ENCODE measurements at regions not wholly inside any gene's neighbourhood (a gene's known extent, or its start where the extent isn't known, plus 50 kb on each side); places are given as distances from the start of the nearest gene placed in this dataset.

DNA sequence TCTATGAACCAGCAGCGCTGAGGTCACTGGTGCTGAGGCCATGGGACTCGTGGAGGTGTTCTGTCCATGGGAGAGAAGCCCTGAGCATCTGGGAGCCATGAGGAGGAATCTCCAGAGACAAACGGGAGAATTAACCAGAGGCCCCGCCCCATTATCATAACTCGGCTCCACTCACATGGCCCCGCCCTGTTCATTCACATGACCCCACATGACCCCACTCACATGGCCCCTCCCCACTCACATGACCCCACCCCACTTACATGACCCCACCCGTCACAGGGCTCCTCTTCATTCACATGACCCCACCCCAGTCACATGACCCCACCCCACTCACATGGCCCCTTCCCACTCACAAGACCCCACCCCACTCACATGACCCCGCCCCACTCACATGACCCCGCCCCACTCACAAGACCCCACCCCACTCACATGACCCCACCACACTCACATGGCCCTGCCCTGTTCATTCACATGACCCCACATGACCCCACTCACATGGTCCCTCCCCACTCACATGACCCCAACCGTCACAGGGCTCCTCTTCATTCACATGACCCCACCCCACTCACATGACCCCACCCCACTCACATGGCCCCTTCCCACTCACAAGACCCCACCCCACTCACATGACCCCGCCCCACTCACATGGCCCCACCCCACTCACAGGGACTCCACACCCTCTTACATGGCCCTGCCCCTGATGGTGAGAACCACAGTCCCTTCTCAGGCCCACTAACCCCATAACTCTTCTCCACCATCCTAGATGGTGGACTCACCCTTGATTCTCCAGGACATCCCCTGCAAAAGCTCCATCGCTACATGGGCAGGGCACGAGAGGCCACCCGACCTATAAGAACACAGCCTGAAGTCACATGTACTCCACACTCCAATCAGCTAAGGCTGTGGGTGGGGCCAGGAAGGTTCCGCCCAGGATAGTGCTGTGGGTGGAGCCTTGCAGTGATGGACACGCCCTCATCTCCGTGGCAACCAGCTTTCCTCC lies 151.1 kb upstream of the SFSWAP start:
- TF ChIP-seq, protein P1, sequence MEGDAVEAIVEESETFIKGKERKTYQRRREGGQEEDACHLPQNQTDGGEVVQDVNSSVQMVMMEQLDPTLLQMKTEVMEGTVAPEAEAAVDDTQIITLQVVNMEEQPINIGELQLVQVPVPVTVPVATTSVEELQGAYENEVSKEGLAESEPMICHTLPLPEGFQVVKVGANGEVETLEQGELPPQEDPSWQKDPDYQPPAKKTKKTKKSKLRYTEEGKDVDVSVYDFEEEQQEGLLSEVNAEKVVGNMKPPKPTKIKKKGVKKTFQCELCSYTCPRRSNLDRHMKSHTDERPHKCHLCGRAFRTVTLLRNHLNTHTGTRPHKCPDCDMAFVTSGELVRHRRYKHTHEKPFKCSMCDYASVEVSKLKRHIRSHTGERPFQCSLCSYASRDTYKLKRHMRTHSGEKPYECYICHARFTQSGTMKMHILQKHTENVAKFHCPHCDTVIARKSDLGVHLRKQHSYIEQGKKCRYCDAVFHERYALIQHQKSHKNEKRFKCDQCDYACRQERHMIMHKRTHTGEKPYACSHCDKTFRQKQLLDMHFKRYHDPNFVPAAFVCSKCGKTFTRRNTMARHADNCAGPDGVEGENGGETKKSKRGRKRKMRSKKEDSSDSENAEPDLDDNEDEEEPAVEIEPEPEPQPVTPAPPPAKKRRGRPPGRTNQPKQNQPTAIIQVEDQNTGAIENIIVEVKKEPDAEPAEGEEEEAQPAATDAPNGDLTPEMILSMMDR (IDR thresholded peaks at IDR 0.05): no peak
- no peak for TF ChIP-seq POLR2A (IDR thresholded peaks at IDR 0.05)

All from lower leg skin (tissue), 3 donors.